Hepatocyte (in vitro differentiated cells): ENCODE measurements at regions not wholly inside any gene's neighbourhood (a gene's known extent, or its start where the extent isn't known, plus 50 kb on each side); places are given as distances from the start of the nearest gene placed in this dataset.

Experiments
- EZH2 ChIP-seq: fragments of 200-600 bp; sonication (generic); IDR thresholded peaks from 2 replicates; pipeline ENCODE4 v1.6.1; 2016; ENCODE audit warnings: antibody characterized with exemption, mild to moderate bottlenecking, borderline replicate concordance
- EZH2phosphoT487 ChIP-seq: fragments of 200-600 bp; sonication (generic); IDR thresholded peaks from one replicate; pipeline ENCODE4 v1.6.1; 2018; ENCODE audit warnings: antibody characterized with exemption, mild to moderate bottlenecking, low read depth, moderate library complexity; ENCODE audit not compliant: unreplicated experiment, severe bottlenecking
- TF ChIP-seq, protein P1 (sequence below): fragments of 200-600 bp; sonication (generic); IDR thresholded peaks from 2 replicates; pipeline ENCODE4 v1.5.1; 2016; ENCODE audit warnings: antibody characterized with exemption, mild to moderate bottlenecking; ENCODE audit not compliant: poor library complexity

DNA sequence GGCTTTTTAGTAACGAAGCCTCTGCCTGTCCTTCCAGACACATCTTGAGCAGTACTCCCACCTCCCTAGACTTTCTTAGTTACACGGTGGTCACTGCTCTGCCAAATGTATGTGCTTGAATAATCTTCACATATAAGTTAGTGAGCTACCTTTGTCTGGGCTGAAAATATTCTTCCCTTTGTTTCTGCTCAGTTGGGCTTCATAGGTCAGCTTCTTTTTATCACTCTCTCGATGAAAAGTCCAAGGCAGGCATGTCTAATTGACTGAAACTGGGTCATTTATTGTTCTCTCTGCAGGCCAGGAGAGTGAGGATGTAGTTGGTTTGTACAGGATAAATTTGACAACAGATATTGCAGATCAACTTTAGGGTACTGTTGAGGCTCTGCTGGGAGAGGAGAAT, 636.7 kb upstream of the IGFBP3 start:
- TF ChIP-seq EZH2phosphoT487 (no peak), EZH2 (no peak)
- TF ChIP-seq, protein P1, sequence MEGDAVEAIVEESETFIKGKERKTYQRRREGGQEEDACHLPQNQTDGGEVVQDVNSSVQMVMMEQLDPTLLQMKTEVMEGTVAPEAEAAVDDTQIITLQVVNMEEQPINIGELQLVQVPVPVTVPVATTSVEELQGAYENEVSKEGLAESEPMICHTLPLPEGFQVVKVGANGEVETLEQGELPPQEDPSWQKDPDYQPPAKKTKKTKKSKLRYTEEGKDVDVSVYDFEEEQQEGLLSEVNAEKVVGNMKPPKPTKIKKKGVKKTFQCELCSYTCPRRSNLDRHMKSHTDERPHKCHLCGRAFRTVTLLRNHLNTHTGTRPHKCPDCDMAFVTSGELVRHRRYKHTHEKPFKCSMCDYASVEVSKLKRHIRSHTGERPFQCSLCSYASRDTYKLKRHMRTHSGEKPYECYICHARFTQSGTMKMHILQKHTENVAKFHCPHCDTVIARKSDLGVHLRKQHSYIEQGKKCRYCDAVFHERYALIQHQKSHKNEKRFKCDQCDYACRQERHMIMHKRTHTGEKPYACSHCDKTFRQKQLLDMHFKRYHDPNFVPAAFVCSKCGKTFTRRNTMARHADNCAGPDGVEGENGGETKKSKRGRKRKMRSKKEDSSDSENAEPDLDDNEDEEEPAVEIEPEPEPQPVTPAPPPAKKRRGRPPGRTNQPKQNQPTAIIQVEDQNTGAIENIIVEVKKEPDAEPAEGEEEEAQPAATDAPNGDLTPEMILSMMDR = no peak
